ENCODE measurements at regions not wholly inside any gene's neighbourhood (a gene's known extent, or its start where the extent isn't known, plus 50 kb on each side); places are given as distances from the start of the nearest gene placed in this dataset.

GRCh38 chr5:58383448-58383847 lies 76.4 kb downstream of the PLK2 start:
- no peak overlapping the region for H3K27ac ChIP-seq
- TF ChIP-seq, protein P1, sequence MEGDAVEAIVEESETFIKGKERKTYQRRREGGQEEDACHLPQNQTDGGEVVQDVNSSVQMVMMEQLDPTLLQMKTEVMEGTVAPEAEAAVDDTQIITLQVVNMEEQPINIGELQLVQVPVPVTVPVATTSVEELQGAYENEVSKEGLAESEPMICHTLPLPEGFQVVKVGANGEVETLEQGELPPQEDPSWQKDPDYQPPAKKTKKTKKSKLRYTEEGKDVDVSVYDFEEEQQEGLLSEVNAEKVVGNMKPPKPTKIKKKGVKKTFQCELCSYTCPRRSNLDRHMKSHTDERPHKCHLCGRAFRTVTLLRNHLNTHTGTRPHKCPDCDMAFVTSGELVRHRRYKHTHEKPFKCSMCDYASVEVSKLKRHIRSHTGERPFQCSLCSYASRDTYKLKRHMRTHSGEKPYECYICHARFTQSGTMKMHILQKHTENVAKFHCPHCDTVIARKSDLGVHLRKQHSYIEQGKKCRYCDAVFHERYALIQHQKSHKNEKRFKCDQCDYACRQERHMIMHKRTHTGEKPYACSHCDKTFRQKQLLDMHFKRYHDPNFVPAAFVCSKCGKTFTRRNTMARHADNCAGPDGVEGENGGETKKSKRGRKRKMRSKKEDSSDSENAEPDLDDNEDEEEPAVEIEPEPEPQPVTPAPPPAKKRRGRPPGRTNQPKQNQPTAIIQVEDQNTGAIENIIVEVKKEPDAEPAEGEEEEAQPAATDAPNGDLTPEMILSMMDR (conservative IDR thresholded peaks at IDR 0.05) = no peak

DNA sequence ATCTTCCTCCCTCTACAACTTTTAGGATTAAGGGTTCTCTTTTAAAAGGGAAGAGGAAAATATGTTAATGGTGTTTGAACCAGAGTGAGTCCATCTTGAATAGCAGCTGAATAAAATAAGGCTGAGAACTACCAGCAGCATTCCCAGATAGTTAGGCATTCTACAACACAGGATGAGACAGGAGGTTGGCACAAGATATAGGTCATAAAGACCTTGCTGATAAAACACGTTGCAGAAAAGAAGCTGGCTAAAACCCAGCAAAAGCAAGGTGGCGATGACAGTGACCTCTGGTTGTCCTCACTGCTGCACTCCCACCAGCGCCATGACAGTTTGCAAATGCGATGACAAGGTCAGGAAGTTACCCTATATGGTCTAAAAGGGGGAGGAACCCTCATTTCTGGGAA lies 77.8 kb downstream of the PLK2 start:
- TF ChIP-seq, protein P1 (conservative IDR thresholded peaks at IDR 0.05) = no peak
- H3K27ac ChIP-seq = no peak overlapping the region

DNA sequence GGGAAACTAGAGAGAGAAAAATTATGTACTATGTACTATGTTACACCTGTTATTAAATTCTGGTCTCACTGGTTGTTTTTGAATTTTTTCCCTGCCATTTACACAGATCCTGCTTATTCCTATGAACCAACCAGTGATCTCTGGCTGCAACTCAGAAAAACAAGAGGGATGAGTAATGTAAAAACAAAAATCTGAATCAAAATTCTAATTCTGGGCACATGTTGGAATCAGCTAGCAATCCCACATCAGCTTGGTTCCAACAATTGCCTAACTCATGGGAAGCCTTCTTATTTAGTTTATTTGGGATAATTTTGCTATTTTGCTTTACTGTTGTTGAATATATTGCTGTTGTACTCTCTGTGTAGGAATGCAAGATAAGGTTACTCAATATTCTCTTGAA lies 78.3 kb downstream of the PLK2 start:
- TF ChIP-seq, protein P1 (conservative IDR thresholded peaks at IDR 0.05) = no peak

GRCh38 chr5:58380655-58381054 lies 79.2 kb downstream of the PLK2 start:
- H3K27ac ChIP-seq = no peak overlapping the region
- TF ChIP-seq, protein P1 (conservative IDR thresholded peaks at IDR 0.05) = no peak

More for the DNA sequence above, 78.3 kb downstream of the PLK2 start:
- H3K27ac ChIP-seq = no peak overlapping the region

GRCh38 chr5:58378613-58379390 lies 81.1 kb downstream of the PLK2 start:
- TF ChIP-seq, protein P1 (conservative IDR thresholded peaks at IDR 0.05) = no peak
- H3K27ac ChIP-seq = no peak overlapping the region

DNA sequence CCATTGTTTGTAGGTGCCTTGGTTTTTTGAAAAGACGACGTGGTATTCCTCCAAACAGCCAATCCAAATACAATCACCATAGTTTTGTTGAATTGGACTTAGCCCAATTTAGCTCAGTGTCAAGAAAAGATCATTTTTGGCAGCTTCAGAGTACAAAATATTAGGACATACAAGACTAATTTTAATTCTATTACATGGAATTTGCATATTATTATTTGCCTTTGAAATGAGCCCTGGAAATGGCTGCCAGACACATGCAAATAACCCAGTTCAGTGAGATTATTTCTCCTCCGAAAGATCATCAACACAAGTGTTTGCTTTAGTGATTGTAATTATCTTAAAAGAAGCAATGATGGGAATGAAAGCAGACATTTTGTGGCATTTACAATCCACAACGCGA lies 89.3 kb downstream of the PLK2 start:
- no peak overlapping the region for H3K27ac ChIP-seq
- TF ChIP-seq, protein P1 (conservative IDR thresholded peaks at IDR 0.05) = no peak

- TF ChIP-seq, protein P1 (conservative IDR thresholded peaks at IDR 0.05) = no peak
Measured at GRCh38 chr5:58369513-58370190, 90.2 kb downstream of the PLK2 start.

More at GRCh38 chr5:58369513-58370190, 90.2 kb downstream of the PLK2 start:
- no peak overlapping the region for H3K27ac ChIP-seq
